Adrenal gland (tissue), 9 donors: ENCODE measurements at regions not wholly inside any gene's neighbourhood (a gene's known extent, or its start where the extent isn't known, plus 50 kb on each side); places are given as distances from the start of the nearest gene placed in this dataset.
A peak's percentile ranks its signal among the peaks of the same experiment; 100 is the strongest.

ENCODE experiments used
- DNase-seq, 7 donors: peaks; one replicate each; pipeline ENCODE4 v3.0.0-alpha.2; 2019 to 2020
- H3K27ac ChIP-seq, 5 donors: fragments of 200-600 bp; sonication (generic) in 4 of 5; 1 replicate in 3 of 5; 2 replicates in 2 of 5; pipeline versions ENCODE4 v1.5.1 to v1.8.0; 2016 to 2020; ENCODE audit warnings: mild to moderate bottlenecking in 1 of 5
- H3K27me3 ChIP-seq: fragments of 200-600 bp; 2 replicates; pipeline ENCODE4 v1.8.0; 2021
- H3K36me3 ChIP-seq, 2 donors: fragments of 200-600 bp; replicated peaks in 1 of 2; 1 replicate in 1 of 2; 2 replicates in 1 of 2; pipeline versions ENCODE4 v1.5.1 to v1.8.0; 2018 to 2022
- H3K4me1 ChIP-seq, 2 donors: fragments of 200-600 bp; replicated peaks in 1 of 2; 1 replicate in 1 of 2; 2 replicates in 1 of 2; pipeline versions ENCODE4 v1.5.1 to v1.8.0; 2018 to 2021
- H3K4me3 ChIP-seq, 4 donors: fragments of 200-600 bp; sonication (generic) in 3 of 4; one replicate each; pipeline ENCODE4 v1.5.1; 2016 to 2018
- H3K9me3 ChIP-seq, 3 donors: fragments of 200-600 bp; sonication (generic) in 1 of 3; replicated peaks in 1 of 3; 1 replicate in 2 of 3; 2 replicates in 1 of 3; pipeline versions ENCODE4 v1.5.1 to v1.8.0; 2016 to 2021
- POLR2A ChIP-seq, 2 donors: fragments of 450-650 bp; IDR thresholded peaks; one replicate each; pipeline ENCODE4 v1.6.1; 2017; ENCODE audit warnings: antibody characterized with exemption in 2 of 2, mild to moderate bottlenecking in 2 of 2, moderate library complexity in 1 of 2
- WGBS, 4 donors: extraction: QIAGEN DNeasy Blood & Tissue Kit in 2 of 4; methylation state at CpG; one replicate each; pipeline versions ENCODE4 v1.1.5 to v1.1.7; 2013 to 2017; 5-methylcytosine and 5-hydroxymethylcytosine counted together
- intact Hi-C, 2 donors: fragments of 100-400 bp; cut with DNase I; formaldehyde crosslinking; loops; one replicate each; pipeline versions ENCODE4 v1.14.1 to v1.15.0; 2022 to 2023
- TF ChIP-seq, protein P1 (sequence below), 6 experiments: fragments of 450-650 bp in 4 of 6; fragments of 200-600 bp in 2 of 6; sonication (generic) in 1 of 6; IDR thresholded peaks; 1 replicate in 5 of 6; 2 replicates in 1 of 6; pipeline versions ENCODE4 v1.5.1 to v1.8.0; 2016 to 2021; ENCODE audit warnings: antibody characterized with exemption in 6 of 6, mild to moderate bottlenecking in 2 of 6, moderate library complexity in 1 of 6
- donor health status: healthy with polysubstance abuse.
- donor health status: Bipolar disorder and iron deficiency.
- donor health status: DM: yes; HTN: yes; CAD: no.
- donor health status: DM: no; HTN: no; CAD: no.
- donor health status: DM: no; HTN: no; CAD: no.

DNA sequence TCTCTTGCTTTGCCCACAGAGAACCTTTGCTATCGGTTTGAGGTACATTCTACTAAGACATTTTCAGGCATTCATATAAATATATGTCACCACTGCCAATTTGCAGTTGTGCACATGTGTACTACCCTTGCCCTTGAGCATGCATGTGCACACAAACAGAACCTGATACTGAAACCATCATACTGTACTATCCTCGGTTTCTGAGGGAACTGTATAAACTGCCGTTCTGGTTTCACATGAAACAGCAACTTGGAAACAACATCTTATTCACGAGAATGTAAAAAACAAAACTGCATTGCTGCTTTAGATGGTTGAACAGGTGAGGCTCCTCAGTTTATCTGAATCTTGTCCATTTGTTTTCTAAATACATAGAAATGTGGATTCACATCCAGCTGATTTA lies 151.2 kb upstream of the TMEM170B start:
- DNase-seq, result no peak
- Histone ChIP-seq H3K27ac (no peak overlapping the region), H3K36me3 (no peaks in the 10 kb centered on the region), H3K4me1 (no peaks in the 10 kb centered on the region), H3K27me3 (no peaks in the 10 kb centered on the region), H3K4me3 (no peak overlapping the region), H3K9me3 (no peaks in the 10 kb centered on the region)
- WGBS, 4 donors, result 48 to 73% (median 63%) methylated on average over 4 of the region's 4 CpGs
- TF ChIP-seq POLR2A (IDR thresholded peaks at IDR 0.05), result no peak
- TF ChIP-seq, protein P1, sequence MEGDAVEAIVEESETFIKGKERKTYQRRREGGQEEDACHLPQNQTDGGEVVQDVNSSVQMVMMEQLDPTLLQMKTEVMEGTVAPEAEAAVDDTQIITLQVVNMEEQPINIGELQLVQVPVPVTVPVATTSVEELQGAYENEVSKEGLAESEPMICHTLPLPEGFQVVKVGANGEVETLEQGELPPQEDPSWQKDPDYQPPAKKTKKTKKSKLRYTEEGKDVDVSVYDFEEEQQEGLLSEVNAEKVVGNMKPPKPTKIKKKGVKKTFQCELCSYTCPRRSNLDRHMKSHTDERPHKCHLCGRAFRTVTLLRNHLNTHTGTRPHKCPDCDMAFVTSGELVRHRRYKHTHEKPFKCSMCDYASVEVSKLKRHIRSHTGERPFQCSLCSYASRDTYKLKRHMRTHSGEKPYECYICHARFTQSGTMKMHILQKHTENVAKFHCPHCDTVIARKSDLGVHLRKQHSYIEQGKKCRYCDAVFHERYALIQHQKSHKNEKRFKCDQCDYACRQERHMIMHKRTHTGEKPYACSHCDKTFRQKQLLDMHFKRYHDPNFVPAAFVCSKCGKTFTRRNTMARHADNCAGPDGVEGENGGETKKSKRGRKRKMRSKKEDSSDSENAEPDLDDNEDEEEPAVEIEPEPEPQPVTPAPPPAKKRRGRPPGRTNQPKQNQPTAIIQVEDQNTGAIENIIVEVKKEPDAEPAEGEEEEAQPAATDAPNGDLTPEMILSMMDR (IDR thresholded peaks at IDR 0.05), result no peak
- intact Hi-C loops, result no loop called here

DNA sequence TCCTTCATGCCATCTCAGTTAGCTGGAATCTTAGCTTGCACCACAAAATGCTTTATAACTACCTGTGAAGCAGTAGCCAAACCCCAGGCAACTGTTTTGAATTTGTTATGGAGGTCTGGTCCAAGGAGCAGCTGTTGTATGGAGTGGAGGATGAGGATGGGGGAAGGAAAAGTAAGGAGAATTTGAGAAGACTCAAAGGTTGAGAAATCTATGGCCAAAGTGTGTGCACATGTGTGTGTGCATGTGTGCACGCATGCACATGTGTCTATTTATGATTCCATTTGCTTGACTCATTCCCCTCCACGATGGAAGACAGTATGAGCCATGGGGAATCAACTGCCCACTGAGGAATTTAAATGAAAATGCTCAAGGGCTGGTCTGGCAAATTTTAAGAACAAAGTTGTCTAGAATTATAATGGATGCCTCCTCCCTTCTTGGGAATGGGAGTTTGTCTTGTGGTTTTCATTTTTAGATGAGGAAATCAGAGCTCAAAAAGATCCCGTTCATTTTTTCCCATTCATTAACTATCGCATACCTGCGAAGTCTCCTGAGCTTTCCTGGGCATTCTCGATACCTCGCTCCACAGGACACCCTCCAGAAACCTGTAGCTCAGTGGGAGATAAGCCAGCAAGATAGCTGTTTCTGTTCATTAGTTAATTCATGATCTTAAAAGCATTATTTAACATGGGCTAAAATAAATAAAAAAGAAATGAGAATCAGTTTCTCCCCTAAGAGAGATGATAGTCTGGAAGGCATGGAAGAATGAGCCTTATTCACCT lies 152.3 kb upstream of the NEDD9 start:
- Histone ChIP-seq H3K9me3 (no peaks in the 10 kb centered on the region), H3K4me1 (no peaks in the 10 kb centered on the region), H3K36me3 (no peaks in the 10 kb centered on the region), H3K4me3 (no peak overlapping the region), H3K27ac (no peak overlapping the region), H3K27me3 (no peaks in the 10 kb centered on the region)
- TF ChIP-seq, protein P1 (IDR thresholded peaks at IDR 0.05), result no peak
- TF ChIP-seq POLR2A (IDR thresholded peaks at IDR 0.05), result no peak
- intact Hi-C loops, result no loop called here
- WGBS, 4 donors, result 75 to 79% (median 76%) methylated on average over 7 of the region's 7 CpGs
- no peak for DNase-seq

DNA sequence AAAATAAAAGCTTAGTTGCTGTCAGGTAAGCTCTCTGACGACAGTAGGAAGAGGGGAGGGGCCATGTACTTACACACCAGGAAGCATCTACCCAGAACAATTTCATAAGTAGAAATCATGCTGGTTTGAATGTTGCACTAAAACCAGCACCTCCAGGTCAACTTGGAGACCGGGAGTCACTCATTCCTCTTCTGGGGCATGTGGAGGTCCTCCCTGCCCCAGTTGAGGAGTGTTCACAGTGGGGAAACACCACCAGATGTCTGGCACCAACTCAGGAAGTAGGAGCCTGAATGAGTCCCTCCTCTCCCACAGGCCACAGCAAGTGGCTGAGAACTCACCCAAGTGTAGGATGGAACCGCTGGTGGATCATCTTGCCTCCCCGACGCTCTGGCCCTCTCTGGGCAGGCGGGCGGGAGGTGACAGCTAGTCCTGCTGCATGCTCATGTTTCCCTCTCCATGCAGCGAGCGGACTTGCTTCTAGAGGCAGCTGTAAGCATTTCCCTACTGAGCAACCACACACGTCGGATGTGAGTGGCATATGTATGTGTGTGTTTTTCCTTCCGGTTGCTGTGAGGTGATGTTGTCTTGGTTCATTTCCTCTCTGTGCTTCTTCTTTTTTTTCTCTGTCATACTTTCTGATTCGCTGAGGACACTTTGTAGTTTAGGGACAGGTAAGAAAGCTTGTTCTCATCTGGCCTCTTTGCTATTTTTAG lies 149.5 kb upstream of the NEDD9 start:
- intact Hi-C loops, result no loop called here
- Histone ChIP-seq H3K27me3 (no peaks in the 10 kb centered on the region), H3K36me3 (no peaks in the 10 kb centered on the region), H3K4me1 (no peaks in the 10 kb centered on the region), H3K27ac (peak overlapping the region in 1 of 5 donors; percentile 68), H3K9me3 (no peaks in the 10 kb centered on the region), H3K4me3 (peak overlapping the region in 1 of 4 donors; percentile 12)
- peak in 4 of 7 donors; percentile 23 to 57 (median 28) for DNase-seq
- WGBS, 4 donors, result 63 to 85% (median 72%) methylated on average over 9 to 13 of the region's 13 CpGs
- TF ChIP-seq POLR2A (IDR thresholded peaks at IDR 0.05), result no peak
- TF ChIP-seq, protein P1 (IDR thresholded peaks at IDR 0.05), result no peak

DNA sequence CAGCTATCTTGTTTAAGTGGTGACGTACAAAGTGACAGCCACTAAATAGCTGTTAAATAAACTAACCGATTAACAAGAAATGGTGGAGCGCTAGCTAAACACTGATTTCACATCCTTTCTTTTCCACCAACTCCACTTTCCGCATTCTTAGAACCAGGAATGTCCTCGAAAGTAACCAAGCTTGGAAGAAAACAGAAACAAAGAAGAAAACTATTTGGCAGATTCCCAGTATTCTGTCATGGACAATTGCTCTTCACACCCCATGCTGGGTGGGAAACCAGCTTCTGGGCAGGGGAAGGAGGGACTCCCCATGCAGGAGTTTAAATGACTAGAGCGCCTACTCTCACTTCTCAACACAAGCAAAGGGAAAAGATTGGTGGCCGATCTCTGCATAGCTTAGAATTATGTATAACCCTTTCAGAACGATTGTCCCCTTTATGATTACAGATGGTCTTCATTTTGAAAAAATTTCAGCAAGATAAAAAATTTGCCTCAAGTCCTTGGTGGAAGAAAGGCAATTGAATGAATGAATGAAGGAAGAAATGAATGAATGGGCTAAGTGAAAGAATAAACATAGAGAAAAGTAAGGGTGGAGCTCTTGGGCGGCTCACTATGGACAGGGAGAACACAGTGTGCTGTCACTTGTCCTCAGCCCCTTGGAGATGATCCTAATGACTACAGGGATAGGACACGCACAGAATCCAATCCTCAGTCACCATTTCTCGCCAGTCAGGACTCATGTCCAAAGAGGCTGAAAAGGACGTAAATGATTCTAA lies 148.7 kb upstream of the NEDD9 start:
- H3K9me3 ChIP-seq, result no peaks in the 10 kb centered on the region
- 86 to 89% (median 87%) methylated on average over 12 of the region's 12 CpGs for WGBS, 4 donors
- no peaks in the 10 kb centered on the region for H3K27me3 ChIP-seq
- no peaks in the 10 kb centered on the region for H3K36me3 ChIP-seq
- H3K4me3 ChIP-seq, result no peak overlapping the region
- DNase-seq, result no peak
- TF ChIP-seq POLR2A (IDR thresholded peaks at IDR 0.05), result no peak
- TF ChIP-seq, protein P1 (IDR thresholded peaks at IDR 0.05), result no peak
- no peaks in the 10 kb centered on the region for H3K4me1 ChIP-seq
- H3K27ac ChIP-seq, result no peak overlapping the region
- intact Hi-C loops, result no loop called here
